Hippocampal formation (tissue), 2 donors: ENCODE measurements at regions not wholly inside any gene's neighbourhood (a gene's known extent, or its start where the extent isn't known, plus 50 kb on each side); places are given as distances from the start of the nearest gene placed in this dataset.

Experiments
- DNase-seq, 2 donors: peaks; one replicate each; lab custom pipeline; 2025; lab: John Stamatoyannopoulos, UW

- no peak for DNase-seq
These were observed 50.4 kb upstream of the PPP2R2D start for GRCh38 chr10:131850383-131850870.
